Effector memory CD4-positive, alpha-beta T cell (primary cell): ENCODE measurements at regions not wholly inside any gene's neighbourhood (a gene's known extent, or its start where the extent isn't known, plus 50 kb on each side); places are given as distances from the start of the nearest gene placed in this dataset.
"Not testable (repeated sequence)": the region's sequence is repeated elsewhere in the genome, so short reads cannot be mapped to it uniquely, and the experiment has no call there.

Experiments
- DNase-seq, 3 donors: peaks; one replicate each; pipeline ENCODE4 v3.0.0-alpha.2; 2020
- H3K27ac ChIP-seq: 2 replicates; pipeline ENCODE4 v1.7.0; 2013; ENCODE audit warnings: mild to moderate bottlenecking, low read length, moderate library complexity; ENCODE audit not compliant: insufficient read depth, poor library complexity, severe bottlenecking
- H3K27me3 ChIP-seq: replicated peaks from 2 replicates; pipeline ENCODE4 v1.7.0; 2013; ENCODE audit warnings: mild to moderate bottlenecking, low read length; ENCODE audit not compliant: insufficient read depth, control insufficient read depth, poor library complexity, severe bottlenecking
- H3K36me3 ChIP-seq: 2 replicates; pipeline ENCODE4 v1.7.0; 2013; ENCODE audit warnings: mild to moderate bottlenecking, low read length, moderate library complexity; ENCODE audit not compliant: control insufficient read depth, insufficient read depth
- H3K4me1 ChIP-seq: 2 replicates; pipeline ENCODE4 v1.7.0; 2013; ENCODE audit warnings: low read length, mild to moderate bottlenecking; ENCODE audit not compliant: control insufficient read depth, insufficient read depth, poor library complexity, severe bottlenecking
- H3K4me3 ChIP-seq: 2 replicates; pipeline ENCODE4 v1.7.0; 2013; ENCODE audit warnings: low read length, low read depth, mild to moderate bottlenecking; ENCODE audit not compliant: insufficient read depth, poor library complexity, severe bottlenecking
- H3K9me3 ChIP-seq: 2 replicates; pipeline ENCODE4 v1.7.0; 2013; ENCODE audit warnings: mild to moderate bottlenecking, low read length, moderate library complexity; ENCODE audit not compliant: control insufficient read depth

DNA sequence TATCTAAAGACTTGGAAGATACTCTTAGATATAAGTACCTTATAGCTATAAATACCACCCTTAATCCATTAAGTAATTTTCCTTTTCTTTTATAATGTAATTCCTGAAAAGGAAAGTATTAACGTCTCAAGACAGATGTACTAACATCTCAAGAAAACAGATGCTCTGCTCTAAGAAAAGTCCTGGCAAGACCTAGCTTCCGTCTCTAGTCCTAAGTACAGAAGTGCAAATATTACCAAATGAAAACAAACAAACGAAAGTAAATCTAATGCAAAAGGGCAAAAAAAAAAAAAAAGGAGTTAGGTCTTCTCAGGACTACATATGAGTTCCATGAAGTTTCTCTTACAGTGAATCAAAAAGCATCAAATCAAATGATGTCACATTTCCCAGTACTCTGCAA lies 106.8 kb upstream of the PDE10A start:
- Histone ChIP-seq H3K27ac (no peak overlapping the region), H3K9me3 (no peaks in the 10 kb centered on the region), H3K4me3 (no peak overlapping the region), H3K27me3 (no peaks in the 10 kb centered on the region), H3K36me3 (no peaks in the 10 kb centered on the region), H3K4me1 (no peaks in the 10 kb centered on the region)
- no peak for DNase-seq

DNA sequence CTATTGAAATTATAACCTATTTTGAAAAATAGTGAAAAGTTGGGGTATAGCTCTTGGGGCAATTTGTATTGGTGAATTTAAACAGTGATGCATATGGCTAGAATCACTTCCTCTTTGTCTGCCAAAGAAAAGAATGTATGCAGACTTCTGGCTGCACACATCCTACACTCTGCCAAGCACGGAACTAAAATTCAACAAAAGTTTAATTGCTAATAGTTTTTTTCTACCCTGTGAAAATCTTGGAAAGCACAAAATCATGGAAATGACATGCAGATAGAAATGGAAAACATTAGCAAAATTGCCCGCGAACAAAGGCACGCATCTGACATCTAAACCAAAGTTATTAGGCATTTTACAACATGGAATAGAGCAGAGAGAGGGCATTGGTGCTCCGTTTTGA lies 106.4 kb upstream of the PDE10A start:
- no peak for DNase-seq
- H3K36me3 ChIP-seq: no peaks in the 10 kb centered on the region
- H3K4me3 ChIP-seq: no peak overlapping the region
- H3K27ac ChIP-seq: no peak overlapping the region
- H3K27me3 ChIP-seq: no peaks in the 10 kb centered on the region
- H3K4me1 ChIP-seq: no peaks in the 10 kb centered on the region
- no peaks in the 10 kb centered on the region for H3K9me3 ChIP-seq

DNA sequence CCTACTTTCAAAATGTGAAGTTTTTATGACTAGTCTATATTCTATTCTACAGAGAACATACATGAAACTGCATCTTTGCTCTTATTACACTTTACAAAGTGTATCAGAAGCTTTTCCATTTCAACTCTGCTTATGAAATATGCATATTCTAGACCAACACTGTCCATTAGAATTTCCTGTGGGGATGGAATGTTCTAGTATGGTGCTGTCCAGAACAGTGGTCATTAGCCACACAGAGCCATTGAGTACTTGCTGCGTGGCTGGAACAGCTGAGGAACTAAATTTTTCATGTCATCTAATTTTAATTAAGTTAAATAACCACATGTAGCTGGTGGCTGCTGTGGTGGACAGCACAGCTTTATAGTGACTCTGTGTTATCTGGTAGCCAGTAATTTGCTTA lies 105.9 kb upstream of the PDE10A start:
- Histone ChIP-seq H3K27ac (no peak overlapping the region), H3K4me1 (no peaks in the 10 kb centered on the region), H3K36me3 (no peaks in the 10 kb centered on the region), H3K9me3 (no peaks in the 10 kb centered on the region), H3K4me3 (no peak overlapping the region), H3K27me3 (no peaks in the 10 kb centered on the region)
- no peak for DNase-seq

DNA sequence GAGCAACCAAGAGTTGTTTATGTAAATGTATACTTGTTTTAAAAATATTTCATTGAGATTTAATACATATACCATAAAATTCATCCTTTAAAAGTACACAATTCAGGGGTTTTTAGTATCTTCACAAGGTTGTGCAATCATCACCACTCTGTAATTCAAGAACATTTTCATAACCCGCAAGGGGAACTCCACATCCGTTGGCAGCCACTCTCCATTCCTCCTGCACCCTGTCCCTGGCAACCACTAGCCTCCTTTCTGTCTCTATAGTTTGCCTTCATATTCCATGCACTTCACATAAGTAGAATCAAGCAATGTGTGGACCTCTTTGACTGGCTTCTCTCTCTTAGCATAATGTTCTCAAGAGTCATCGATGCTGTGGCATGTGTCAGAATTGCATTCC lies 104.2 kb upstream of the PDE10A start:
- Histone ChIP-seq H3K27ac (no peak overlapping the region), H3K4me3 (no peak overlapping the region), H3K36me3 (no peaks in the 10 kb centered on the region), H3K4me1 (no peaks in the 10 kb centered on the region), H3K27me3 (no peaks in the 10 kb centered on the region), H3K9me3 (no peaks in the 10 kb centered on the region)
- DNase-seq: no peak

DNA sequence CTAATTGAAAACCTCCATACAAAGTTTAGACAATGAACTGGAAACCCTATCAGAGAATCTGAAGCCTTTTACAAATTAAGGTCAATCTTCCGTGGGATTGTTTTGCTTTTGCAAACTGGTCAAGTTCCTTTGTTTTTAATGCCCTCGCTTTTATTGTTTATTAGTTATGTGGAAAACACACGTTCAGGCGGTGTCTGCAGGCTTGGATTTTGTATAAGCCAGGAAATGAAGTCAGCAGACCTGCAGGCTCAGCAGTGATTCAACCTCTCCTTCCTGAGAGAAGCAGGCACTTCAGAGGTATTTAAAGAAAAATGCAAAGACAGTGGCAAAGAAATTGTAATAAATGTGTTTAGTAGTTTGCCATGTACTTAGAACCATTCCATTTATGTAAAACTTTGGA lies 103.4 kb upstream of the PDE10A start:
- no peak overlapping the region for H3K27ac ChIP-seq
- no peaks in the 10 kb centered on the region for H3K36me3 ChIP-seq
- no peaks in the 10 kb centered on the region for H3K4me1 ChIP-seq
- no peak overlapping the region for H3K4me3 ChIP-seq
- H3K9me3 ChIP-seq: no peaks in the 10 kb centered on the region
- DNase-seq: no peak
- no peaks in the 10 kb centered on the region for H3K27me3 ChIP-seq

DNA sequence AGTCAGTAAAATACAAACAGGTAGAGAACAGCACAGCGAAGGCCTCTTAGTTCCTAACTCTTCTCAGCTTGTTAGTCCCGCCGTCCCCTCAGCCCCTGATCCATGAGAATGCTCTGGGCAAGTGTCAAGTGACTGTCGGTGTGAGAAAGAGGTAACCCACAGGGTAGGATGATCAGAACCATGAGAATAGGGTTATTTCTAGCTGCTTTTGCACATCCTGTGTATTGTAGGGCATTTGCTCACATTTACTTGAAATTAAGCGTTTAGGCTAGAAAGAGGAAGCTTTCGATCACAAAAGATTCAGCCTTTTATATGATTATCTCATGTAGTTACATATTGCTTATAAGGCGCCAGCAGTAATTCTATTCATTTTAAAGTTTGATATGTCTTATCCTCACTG lies 103.0 kb upstream of the PDE10A start:
- H3K4me3 ChIP-seq: no peak overlapping the region
- no peak overlapping the region for H3K27ac ChIP-seq
- H3K9me3 ChIP-seq: no peaks in the 10 kb centered on the region
- DNase-seq: no peak
- no peaks in the 10 kb centered on the region for H3K36me3 ChIP-seq
- H3K27me3 ChIP-seq: no peaks in the 10 kb centered on the region
- H3K4me1 ChIP-seq: no peaks in the 10 kb centered on the region

DNA sequence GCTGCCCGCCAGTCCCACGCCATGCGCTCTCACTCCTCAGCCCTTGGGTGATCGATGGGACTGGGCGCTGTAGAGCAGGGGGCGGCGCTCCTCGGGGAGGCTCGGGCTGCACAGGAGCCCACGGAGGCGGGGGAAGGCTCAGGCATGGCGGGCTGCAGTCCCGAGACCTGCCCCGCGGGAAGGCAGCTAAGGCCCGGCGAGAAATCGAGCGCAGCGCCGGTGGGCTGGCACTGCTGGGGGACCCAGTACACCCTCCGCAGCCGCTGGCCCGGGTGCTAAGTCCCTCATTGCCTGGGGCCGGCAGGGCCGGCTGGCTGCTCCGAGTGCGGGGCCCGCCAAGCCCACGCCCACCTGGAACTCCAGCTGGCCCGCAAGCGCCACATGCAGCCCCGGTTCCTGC lies 102.2 kb upstream of the PDE10A start:
- H3K27ac ChIP-seq, DNase-seq, H3K4me1 ChIP-seq, H3K4me3 ChIP-seq, H3K9me3 ChIP-seq, H3K27me3 ChIP-seq, H3K36me3 ChIP-seq: not testable (repeated sequence)

DNA sequence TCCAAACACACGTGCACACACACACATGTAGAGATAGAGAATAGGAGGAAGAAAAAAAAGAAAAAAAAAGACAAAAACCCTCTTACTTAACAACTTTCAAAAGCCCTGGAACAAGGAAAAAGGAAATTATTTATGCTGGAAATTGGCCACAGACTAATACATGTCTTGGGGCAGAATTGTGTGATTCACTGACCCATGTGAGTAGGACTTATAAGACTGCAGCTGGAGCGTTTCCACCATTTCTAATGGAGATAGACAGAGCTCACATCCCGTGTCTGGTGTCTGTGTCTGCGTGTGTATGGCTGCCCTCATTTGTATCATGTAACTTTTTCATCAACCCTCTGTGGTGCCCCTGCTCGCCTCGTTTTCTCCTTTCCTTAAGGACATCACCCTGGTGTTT lies 99.8 kb upstream of the PDE10A start:
- Histone ChIP-seq H3K27ac (no peak overlapping the region), H3K4me1 (no peaks in the 10 kb centered on the region), H3K36me3 (no peaks in the 10 kb centered on the region), H3K4me3 (no peak overlapping the region), H3K27me3 (no peaks in the 10 kb centered on the region), H3K9me3 (no peaks in the 10 kb centered on the region)
- no peak for DNase-seq

DNA sequence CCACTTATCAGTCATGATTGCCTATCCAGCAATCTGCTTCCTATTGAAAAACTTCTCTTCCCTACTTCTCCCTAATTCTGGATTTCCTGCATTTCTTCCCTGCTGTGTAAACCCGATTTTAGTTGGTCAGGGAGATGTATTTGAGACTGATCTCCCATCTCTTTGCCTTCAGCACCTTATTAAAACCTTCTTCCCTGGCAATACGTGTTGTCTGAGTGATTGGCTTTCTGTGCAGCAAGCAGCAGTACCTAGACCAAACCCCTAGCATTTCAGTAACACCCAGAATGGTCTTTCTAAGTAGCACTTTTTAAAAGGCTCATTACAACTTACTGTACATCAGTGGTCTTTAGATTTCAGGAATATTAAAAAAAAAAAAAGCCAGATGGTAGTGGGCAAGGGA lies 99.1 kb upstream of the PDE10A start:
- no peak overlapping the region for H3K4me3 ChIP-seq
- no peak for DNase-seq
- H3K27me3 ChIP-seq: no peaks in the 10 kb centered on the region
- no peaks in the 10 kb centered on the region for H3K36me3 ChIP-seq
- no peaks in the 10 kb centered on the region for H3K9me3 ChIP-seq
- no peak overlapping the region for H3K27ac ChIP-seq
- no peaks in the 10 kb centered on the region for H3K4me1 ChIP-seq

DNA sequence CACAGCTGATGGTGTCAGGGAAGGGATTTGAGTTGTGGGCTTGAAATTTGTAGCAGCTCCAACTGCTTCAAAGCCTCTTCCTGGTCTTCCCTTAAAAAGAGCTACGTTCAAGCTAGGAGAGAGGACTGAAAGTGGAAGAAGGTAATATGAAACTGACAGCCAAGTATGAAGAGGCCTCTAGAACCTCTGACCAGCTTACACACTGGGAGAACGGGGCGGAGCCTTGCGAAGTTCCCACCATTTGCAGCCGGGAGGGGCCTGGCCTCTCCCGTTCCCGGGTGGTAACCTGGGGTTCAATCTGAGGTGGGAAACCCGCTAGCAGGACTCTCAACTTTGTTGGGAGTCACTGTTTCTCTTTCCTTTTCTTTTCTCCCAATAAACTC lies 97.8 kb upstream of the PDE10A start:
- Histone ChIP-seq H3K36me3 (no peaks in the 10 kb centered on the region), H3K4me1 (no peaks in the 10 kb centered on the region), H3K4me3 (no peak overlapping the region), H3K9me3 (no peaks in the 10 kb centered on the region), H3K27me3 (no peaks in the 10 kb centered on the region), H3K27ac (no peak overlapping the region)
- DNase-seq: no peak
